DMS153 (cell line): ENCODE measurements at regions not wholly inside any gene's neighbourhood (a gene's known extent, or its start where the extent isn't known, plus 50 kb on each side); places are given as distances from the start of the nearest gene placed in this dataset.
"Not testable (repeated sequence)": the region's sequence is repeated elsewhere in the genome, so short reads cannot be mapped to it uniquely, and the experiment has no call there.

Experiments used
- DNase-seq: peaks from one replicate; lab custom pipeline; 2025; lab: John Stamatoyannopoulos, UW

DNA sequence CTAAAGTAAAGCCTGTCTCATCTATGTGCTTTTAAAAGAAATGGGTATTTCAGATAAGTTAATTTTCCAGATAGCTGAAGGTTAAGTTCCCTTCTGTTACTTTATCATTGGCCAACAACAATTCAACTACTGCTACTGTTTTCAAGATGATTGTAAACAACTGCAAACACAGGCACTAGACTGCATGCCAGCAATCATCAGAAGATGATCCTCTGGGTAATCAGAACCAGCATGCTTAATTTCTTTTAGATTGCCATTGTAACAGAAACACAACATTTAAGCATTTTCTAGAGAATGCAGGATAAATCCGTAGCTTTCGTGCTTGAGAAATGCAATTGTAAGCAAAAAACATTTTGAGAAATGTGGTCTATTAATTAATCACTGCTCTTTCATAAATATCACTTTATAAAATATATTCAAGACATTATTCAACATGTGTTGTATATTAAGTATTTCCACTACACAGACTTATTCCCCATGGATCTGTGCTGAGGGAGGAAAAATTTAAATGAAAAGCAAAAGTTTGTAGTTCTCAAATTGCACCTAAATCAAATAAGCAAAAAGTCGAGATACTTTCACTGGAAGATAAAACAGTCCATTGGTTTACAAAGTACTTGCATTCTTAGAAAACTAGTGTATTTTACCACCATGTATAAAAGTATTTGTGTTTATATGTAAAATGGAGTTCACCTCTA is 133.7 kb downstream of the ATL2 start:
- DNase-seq, result no peak

DNA sequence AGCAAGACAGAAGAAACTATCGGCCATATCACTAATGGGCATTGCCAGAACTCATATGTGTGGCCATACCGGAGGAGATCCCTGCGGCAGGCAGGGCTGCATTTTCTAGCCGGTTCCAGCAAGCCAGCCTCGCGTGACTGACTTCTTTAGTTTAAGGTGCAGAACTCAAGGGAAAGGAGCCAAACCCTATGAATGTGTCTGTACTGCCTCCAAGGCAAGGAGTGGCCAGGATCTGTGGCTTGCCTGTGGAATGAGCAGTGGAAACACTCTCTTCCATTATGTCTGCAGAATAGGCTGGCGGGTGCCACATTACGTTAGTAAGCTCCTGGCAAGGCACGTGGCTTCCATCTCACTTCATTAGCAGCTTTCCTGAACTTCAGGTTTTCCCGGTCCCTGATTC is 137.6 kb downstream of the ATL2 start:
- no peak for DNase-seq

DNA sequence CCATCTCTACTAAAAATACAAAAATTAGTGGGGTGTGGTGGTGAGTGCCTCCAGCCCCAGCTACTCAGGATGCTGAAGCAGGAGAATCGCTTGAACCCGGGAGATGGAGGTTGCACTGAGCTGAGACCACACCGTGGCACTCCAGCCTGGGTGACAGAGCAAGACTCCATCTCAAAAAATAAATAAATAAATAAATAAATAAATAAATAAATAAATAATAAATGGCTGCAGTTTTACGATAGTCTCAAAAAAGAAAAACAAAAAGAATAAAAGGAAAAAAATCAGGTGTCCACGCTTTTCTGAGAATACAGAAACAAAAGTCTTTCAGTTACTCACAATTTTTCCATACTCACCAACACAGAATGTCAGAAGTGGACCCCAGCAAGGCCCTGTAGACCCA is 138.4 kb downstream of the ATL2 start:
- not testable (repeated sequence) for DNase-seq

DNA sequence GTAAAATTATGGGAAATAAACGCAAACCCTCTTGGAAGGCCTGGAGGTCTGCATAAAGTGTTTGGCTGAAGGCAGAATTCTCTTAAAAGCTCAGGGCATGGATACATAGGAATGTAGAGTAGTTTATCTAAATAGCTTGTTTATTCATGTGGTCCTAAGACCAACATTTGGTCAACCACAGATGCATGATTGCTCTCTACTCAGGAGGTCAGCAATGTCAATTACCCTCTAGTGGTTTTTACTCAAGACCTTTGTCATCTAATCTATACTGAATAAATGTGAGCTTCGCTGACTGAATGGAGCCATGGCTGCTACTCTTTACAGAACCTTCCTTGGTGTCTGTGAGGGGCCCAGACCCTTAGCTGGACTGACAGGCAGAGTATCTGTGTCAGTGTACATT is 139.8 kb downstream of the ATL2 start:
- DNase-seq, result no peak

- DNase-seq, result no peak
Observed at GRCh38 chr2:38233231-38233983, 143.7 kb downstream of the ATL2 start.

DNA sequence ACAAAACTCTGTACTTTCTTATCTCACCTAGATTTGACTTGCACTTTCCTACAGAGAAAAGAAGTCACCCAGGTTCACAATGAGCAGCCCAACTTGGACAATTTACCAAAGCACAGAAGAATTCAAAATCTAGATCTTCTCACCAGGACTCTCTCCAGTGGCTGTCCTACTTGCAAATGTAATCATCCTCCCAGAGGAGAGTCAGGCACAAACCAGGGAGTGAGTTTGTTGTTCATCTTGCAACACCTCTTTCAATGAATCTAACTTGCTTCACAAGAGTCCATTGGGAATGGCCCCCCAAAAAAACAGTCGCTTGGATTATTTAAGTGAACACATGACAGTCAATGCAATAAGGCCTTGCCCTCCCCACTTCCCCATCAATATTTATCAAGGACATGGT is 144.6 kb downstream of the ATL2 start:
- no peak for DNase-seq

DNA sequence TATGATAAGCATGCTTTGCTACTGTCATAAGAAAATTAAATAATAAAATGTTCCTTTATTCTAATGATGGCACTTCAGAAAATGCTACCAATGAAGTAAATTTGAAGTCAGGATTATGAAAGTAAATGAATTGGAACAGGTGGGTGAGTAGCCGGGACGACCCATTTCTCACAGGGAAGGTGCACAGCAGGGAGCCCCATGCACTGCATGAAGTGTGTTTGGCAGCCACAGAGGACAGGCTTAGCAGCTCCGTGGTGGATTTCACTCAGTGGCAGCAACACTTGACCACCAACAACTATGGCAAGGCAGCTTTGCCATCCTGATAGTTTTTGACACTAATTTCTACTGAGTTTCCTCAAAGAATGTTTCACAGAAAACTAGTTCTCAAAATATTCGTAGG is 146.3 kb downstream of the ATL2 start:
- no peak for DNase-seq

- DNase-seq, result no peak
Observed at GRCh38 chr2:38228753-38229152, 148.3 kb downstream of the ATL2 start.

DNA sequence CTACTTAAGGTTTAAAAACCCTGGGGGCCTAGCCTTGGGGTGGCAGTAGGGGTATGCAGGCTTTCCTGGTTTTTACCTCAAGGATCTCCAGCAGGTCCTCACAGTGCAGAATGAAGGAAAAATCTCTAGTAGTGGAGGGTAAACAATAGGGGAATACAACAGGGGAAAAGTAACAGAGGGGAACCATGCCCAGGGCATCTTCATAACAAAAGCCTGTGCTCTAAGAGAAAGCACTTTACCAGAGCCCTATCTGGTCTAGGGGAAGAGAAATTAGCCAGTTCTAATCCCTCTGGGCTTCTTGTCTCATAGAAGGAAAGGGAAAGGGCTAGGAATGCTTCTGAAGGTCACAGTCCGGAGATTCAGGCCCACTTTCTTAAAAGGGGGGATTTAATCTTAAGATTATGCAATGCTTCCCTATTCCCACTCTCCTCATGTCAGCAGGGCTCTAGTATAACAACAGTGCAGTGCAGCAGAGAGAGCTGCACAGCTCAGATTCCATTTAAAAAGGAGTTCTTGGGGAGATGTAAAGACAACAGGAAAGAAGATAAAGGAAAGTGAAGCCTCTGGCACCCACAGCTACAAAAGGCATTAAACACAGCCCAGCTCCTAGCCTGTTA is 149.0 kb upstream of the CYP1B1 start:
- no peak for DNase-seq

DNA sequence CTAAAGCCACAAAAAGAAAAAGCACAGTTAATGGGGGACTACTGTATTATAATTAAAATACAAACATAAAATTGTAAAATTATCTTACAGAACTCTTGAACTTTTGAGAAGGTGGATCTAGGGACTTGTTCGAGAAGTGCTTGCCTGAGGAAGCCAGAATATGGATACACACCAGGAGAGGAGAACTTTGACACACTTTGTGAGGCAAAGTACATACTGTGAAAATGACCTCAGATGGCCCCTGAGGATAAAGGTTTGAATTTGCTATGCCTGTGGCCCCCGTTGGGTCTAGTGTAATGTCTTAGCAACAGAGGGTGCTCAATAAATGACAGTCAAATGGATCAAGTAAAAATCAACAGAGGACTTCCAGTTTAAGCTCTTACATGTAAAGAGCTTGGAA is 148.2 kb upstream of the CYP1B1 start:
- DNase-seq, result no peak

DNA sequence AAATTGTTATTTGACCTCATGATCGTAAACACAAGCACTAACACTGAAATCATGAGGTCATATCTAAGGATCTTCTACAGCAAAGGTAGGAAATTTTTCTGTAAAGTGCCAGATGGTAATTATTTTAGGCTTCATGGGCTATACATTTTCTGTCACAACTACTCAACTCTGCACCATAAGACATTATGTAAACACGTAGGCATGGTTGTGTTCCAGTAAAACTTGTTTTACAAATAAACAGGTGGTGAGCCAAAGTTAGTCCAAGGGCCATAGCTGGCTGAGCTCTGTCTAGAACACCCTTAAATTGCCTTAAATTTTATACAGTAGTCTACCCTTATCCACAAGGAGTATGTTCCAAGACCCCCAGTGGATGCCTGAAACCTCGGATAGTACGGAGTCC is 147.3 kb upstream of the CYP1B1 start:
- no peak for DNase-seq

DNA sequence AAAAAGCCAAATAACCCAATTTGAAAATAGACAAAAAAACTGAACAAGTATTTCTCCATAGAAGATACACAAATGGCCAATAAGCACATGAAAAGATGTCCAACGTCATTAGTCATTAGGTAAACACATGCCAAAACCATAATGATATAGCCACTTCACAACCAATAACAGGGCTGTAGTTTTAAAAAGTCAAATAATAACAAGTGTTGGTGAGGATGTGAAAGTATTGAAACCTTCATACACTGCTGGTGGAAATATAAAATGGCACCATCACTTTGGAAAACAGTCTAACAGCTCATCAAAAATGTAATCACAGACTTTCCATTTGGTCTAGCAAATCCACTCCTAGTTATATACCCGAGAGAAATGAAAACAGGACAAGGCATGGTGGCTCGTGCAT is 144.2 kb upstream of the CYP1B1 start:
- DNase-seq, result no peak

DNA sequence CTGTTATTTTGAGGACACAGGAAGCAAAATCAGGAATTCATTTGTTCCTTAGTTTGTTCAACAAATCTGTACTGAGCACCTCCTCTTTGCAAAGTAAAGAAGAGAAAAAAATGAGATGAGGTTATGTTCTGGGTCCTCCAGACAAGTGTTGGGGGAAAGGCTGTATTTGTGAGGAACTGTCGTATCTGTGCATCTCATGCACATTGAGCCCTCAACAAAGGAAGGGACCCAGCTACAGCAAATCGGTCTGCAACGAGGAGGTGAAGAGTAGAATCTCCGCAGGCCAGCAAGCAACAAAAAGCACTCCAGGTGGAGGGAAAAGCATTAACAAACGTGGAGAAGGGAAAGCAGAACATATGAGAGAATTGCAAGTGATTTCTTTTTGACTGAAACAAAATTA is 143.0 kb upstream of the CYP1B1 start:
- no peak for DNase-seq

DNA sequence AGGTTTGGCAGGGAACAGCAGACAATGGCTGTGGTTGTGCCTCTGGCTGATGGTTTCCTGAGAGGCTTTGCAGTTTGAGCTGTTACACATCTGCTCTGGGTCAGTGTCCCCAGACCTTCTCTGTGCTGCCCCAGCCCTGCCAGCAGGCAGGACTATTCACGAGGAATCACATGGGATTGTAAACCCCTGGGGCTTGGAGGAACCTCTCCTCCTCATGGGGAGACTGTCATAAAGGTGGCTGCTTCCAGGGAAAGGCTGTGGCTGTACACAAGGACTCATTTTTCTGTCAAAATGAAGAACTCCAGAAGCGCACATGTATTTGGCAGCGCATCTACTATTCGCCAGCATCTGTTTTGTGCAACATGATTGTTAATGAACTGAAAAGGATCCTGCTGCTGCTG is 142.6 kb upstream of the CYP1B1 start:
- DNase-seq, result no peak

- DNase-seq, result no peak
Observed at GRCh38 chr2:38217401-38218188, 141.6 kb upstream of the CYP1B1 start.

DNA sequence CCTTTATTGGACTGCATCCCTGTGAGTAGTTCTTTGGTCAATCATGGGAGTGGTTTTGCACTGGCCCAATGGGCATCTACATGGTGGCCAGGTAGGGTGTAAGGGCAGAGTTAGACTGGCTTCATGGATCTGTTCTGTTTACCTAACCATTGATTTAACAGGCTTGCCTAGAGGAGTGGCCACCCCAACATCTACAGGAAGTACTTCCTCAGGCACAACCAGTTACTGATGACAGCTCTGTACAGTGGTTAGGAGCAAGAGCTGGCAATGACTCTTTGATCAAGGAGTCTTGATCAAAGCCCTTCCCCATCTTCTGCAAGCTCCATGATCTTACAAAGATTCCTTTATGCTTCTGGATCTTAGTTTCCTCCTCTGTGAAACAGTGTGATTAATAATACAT is 140.9 kb upstream of the CYP1B1 start:
- no peak for DNase-seq

DNA sequence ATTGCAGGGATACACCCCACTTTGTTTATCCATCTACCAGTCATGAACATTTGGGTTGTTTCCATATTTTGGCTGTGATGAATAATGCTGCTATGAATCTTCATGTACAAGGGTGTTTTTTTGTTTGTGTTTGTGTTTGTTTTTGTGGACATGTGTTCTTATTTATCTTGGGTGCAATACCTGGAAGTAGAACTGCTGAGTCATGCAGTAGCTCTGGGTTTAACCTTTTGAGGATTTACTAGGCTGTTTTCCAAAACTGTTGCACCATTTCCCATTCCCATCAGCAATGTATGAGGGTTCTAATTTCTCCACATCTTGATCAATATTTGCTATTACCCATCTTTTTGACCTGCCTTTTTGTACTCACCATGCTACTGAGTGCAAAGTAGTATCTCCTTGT is 140.0 kb upstream of the CYP1B1 start:
- DNase-seq, result no peak

DNA sequence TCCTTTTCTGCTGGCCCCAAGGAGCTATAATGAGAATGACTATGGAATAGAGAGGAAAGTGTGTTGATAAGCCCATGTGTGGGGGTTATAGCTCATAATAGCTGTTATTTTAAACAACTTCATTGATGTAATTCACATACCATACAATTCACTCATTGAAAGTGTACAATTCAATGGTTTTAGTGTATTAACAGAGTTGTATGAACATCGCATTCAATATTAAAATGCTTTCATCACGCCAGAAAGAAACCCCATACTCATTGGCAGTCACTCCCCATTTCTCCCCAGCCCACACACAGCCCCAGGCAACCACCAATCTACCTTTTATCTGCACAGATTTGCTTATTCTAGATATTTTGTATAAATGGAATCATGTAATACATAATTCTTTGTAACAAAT is 139.6 kb upstream of the CYP1B1 start:
- no peak for DNase-seq

DNA sequence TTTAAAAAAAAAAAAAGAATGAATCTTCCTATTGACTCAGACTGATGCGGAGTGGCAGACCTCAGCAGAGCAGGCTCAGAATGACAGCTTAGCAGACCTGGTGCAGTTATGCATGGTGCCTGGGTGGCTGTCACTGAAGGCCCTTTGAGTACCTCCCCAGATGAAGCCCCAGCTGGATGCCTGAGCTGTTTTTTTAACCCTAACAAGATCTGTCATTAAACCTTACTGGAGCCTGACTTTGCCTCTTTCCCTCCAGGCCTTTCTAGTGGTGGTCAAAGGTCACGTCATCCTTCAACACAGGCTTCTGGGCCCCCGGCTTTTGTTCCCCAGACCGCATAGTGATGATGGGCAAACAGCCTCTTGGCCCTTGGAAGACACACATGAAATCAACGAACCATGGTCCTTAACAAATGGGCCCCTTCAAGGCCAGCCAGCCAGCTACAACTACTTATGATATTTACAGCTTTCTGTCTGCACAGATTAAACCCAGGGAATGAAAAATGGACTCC is 138.3 kb upstream of the CYP1B1 start:
- DNase-seq, result no peak

DNA sequence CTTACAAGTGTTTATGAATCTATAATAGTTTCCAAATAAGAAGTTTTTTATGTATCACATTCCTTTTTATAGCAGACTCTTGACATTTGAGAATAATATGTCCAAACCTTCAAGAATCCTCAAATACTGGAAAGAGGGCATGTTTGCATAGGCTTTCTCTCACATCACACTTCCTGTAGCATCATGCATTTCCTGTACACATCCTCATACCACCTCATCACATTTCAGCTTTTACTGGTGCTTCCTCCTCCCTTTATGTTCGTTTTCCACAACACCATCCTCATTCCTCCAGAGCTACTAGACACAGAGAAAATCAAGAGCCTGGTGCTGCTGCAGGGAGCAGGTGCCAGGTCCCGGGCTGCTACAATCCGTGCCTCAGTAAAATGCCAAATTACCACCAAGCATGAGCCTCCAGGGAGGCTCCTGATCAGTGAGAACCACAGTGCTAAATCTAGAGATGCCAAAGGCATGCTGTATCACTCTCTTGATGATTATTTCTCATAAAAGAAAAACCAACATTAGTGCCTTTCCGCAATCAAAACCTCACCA is 137.7 kb upstream of the CYP1B1 start:
- DNase-seq, result no peak

DNA sequence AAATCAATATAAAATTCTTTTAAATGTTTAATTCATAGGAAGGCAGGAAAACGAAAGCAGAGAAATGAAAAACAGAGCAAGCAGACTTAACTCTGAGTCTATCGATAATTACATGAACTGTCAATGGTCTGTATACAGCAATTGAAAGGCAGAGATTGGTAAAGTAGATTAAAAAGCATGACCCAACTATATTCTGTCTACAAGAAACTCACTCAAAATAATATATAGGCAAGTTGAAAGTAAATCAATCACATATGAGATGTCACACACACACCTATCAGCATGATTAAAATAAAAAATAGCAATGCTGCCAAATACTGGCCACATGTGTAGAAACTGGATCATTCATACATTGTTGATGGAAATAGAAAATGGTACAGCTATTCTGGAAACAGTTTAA is 136.4 kb upstream of the CYP1B1 start:
- DNase-seq, result no peak

DNA sequence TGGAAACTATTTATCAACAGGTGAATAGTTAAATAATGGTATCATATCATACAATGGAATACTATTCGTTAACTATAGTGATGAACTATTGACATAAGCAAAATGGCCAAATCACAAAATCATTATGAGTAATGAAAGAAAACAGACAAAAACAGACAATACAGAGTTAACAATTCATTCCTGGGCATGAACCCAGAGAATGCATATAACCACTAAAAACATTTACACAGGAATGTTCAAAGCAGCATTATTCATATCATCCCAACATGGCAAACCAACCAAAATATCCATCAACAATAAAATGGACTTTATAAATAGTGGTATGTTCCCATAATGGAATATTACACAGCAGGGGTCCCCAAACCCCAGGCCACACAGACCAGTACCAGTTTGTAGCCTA is 131.2 kb upstream of the CYP1B1 start:
- no peak for DNase-seq
